Activated CD4-positive, CD25-positive, alpha-beta regulatory T cell treated with anti-CD3 and anti-CD28 coated beads, Interleukin-2, amount 50 U/mL, for 24 hours (primary cell): ENCODE measurements at regions not wholly inside any gene's neighbourhood (a gene's known extent, or its start where the extent isn't known, plus 50 kb on each side); places are given as distances from the start of the nearest gene placed in this dataset.

Experiments
- ATAC-seq, 2 donors: fragments of 150-1000 bp; cut with Tn5 transposase; one replicate each; pipeline ENCODE4 v1.10.0; 2021; ENCODE audit warnings: mild to moderate bottlenecking in 1 of 2, moderate library complexity in 1 of 2

- ATAC-seq = no peak
These were observed 691.3 kb downstream of the SQOR start for GRCh38 chr15:46326173-46326572.

GRCh38 chr15:46328821-46329220, 694.0 kb downstream of the SQOR start:
- ATAC-seq = no peak

DNA sequence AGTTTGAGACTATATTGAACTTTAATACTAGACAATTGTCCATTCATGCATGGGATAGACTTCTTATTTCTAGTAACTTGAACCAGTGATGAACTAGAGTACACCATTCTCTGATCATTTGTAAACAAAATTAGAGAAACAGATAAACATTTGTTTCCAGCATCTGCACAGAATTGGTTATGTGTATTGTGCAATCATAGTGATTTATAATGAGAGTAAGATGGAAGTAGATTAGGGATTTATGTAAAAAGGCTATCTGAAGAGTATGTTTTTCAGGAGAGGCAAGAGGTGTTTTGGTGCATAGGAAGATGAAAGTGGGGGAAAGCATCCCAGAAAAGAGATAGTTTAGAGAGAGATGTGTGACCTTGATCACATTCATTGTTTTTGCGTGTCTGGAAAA, 695.0 kb downstream of the SQOR start:
- no peak for ATAC-seq

DNA sequence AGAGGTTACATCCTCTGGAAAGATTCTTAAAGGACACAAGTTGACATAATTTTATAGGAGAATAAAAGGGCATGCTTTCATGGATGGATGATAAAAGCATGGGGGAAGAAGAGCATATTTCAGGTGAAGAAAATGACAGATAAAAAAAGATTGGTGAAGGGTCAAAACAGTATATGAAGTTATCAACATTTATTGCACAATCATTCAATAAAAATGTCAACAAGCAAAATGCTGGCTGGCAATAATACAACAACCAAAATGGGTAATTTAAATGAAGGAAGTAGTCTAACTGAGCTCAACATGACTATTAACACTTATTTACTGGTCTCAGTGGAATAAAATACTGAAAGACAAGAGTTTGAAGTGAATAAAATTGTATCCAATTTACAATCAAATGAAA, 696.7 kb downstream of the SQOR start:
- ATAC-seq = no peak

DNA sequence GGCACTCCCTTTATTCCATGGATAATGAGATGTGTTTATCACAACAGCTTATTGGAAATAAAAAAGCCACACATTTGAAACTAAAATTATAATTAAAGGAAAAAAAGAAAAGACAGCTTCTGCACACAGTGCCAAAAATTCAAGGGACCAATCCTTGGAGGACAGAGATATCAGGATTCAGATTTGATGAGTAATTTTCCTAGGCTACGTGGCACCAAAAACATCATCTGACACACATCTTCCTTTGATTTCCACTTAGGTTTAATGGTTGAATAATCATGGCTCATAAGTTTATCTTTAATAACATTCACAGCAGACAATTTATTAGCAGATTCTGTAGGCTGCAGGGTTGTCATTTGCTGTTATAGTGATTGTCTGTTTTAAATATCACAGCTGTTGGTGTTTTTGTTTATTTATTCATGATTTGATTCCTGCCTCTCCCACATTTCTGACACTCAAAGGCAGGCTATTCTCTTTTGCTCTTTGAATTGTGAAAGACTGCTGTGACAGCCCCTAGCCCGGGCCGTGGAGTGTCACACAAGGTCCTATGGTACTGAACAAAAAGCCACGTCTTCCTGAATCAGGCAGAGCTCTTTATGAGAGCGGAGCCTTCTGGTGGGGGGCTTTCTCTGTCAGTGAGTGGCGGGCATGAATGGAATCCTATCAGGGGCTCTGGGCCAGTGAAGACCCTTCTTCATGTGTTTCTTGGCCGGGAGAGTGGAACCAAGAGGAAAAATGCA, 708.5 kb downstream of the SQOR start:
- no peak for ATAC-seq

DNA sequence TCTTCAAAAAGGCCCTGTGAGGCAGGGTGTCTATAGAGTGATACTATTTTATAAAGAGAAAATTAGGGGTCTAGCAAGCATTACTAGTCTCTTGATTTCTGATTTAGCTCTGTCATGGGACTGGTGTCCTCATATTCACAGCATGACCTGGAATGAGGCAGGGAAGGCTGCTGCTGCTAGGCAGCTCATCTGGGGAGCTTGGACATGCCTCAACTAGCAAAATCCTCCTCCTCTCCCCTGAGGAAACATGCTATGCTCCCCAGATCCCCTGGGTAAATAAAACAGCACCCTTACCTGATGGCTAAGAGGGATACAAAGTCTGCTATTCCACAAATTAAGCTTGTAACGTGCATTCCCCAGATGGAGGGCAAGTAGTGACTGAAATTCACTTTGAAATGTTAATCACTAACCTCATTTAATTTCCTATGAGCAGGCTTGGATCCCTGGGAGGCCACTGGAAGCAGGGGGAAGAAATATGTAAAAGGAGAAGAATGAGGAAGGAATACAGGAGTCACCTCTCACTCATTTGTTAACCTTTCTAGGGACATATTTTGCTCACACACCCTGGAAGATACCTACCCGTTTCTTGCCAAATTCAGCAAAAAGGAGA, 709.4 kb downstream of the SQOR start:
- ATAC-seq = no peak

DNA sequence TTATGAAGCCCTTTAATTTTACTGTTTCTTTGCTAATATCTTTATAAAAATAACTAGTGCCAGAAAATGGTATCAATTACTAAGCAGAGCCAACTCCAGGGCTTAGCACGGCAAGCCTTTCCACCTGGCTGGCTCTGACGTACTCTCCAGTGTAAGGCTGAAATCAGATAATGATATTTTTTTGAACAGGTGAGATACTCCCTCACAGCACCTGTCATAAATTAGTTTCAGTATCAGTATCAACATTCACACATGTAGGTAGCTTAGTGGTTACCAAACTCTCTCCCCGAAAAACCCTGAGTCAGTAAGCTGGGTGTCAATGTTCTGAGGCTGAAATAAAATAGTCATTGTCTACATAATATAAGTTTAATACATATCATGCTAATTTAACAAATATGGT, 710.1 kb downstream of the SQOR start:
- no peak for ATAC-seq

- no peak for ATAC-seq
These were observed 719.6 kb downstream of the SQOR start for GRCh38 chr15:46354443-46354842.

DNA sequence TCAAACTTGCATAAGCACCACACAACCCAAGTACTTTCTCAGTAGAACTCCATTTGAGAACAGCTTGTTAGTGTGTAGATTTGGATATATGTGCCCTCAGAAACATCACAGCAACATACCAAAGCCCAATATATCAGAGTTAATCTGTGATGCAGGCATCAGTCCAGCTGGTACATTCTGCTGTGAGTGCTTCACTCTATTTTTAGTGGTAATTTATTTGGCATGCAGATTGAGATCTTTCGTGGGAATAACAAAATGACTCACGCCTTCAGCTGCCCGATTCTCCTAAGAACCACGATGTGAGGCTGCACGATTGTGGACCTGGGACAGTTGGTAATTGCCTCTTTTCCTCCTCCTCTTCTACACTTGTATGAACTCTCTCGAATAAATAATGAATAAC, 730.7 kb downstream of the SQOR start:
- no peak for ATAC-seq

GRCh38 chr15:46366360-46367007, 731.7 kb downstream of the SQOR start:
- no peak for ATAC-seq

DNA sequence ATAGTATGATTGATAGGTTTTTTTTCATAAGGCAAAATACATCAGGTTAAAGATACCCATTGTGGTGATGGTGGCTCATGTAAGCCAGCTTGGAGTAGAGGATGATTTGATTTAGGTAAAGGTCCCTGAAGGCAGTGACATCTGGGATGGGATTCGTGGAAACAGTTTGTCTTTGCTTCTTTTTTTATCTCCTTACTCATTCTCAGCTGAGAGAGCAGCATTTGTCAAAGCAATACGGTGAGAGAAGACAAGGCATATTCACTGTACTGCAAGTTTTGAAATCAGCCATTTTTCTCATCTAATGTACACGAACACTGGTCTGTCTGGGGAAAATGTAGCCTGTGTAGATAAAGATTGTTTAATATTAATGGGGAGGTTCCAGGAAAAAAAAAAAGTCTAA, 749.1 kb downstream of the SQOR start:
- no peak for ATAC-seq

DNA sequence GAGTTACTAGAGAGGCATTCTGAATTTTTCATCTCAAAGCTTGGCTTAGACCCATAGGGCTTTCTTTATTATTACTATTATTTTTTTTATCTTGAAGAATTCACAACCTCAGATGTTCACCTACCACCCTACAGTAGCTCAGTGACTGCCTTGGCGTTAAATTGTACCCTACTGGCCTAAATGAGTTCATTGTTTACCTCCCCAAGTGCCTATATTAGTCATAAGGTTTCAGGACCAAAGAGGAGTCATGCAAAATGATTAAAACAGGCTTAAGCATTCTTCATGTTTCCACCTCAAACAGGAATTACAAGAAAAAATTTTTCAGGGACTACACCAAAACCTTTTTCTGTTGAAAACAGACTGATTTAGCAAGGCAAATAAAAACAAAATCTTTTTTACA, 751.5 kb downstream of the SQOR start:
- no peak for ATAC-seq

DNA sequence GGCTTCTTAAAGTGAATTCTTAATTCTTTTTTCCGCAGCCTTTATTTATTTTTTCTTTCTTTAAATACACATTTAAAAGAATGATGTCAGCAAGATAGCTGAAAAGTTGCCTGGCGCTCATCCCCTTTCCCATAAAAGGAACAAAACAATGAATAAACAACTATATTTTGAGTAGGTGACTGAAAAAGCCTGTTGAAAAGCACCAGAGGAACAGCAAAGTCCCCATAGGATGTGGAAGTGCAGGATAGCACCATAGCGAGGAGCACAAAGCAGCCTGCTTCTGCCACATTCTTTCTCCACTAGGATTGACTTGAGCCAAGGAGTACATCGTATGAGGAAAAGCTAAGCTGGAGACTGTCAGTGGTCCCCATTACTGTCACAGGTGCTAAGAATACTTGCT, 754.9 kb downstream of the SQOR start:
- ATAC-seq = no peak

GRCh38 chr15:46394463-46394862, 759.6 kb downstream of the SQOR start:
- ATAC-seq = no peak

DNA sequence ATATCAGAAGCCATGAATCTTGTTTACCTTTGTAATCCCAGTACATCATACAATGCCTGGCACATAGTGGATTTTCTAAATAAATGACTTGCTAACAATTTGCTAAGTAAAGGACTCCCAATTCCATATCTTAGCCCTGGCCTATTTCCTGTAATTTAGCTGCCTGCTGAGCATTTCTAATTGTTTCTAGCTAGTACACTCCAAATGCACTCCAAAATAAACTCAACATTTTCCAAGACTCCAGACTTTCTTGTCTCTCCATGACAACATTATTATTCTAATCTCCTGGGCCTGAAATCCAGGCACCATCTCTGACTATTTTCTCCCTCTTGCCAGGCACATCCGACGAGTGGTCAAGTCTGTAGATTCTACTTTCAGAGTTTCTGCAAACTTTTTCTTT, 773.5 kb downstream of the SQOR start:
- ATAC-seq = no peak

GRCh38 chr15:46409841-46410301, 775.0 kb downstream of the SQOR start:
- ATAC-seq = no peak

DNA sequence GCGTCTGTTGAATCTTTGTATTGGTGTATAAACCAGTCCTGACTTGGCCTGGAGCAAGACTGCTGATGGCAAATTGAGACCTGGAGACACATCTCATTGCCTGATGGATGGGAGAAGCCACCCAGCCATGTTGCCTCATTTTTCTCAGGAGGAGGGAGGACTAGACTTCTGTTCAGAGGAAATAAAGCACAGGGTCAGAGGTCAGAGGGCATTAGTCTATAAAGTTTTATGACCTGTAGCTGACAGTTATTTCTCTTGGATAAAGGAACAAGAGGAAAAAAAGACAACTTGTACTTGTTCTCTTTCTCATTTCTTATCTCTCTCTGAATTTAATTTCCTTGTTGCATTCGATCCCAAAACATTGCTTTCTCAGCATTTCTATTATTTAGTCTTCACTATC, 775.9 kb downstream of the SQOR start:
- ATAC-seq = no peak

GRCh38 chr15:46411900-46412299, 777.1 kb downstream of the SQOR start:
- ATAC-seq = no peak

DNA sequence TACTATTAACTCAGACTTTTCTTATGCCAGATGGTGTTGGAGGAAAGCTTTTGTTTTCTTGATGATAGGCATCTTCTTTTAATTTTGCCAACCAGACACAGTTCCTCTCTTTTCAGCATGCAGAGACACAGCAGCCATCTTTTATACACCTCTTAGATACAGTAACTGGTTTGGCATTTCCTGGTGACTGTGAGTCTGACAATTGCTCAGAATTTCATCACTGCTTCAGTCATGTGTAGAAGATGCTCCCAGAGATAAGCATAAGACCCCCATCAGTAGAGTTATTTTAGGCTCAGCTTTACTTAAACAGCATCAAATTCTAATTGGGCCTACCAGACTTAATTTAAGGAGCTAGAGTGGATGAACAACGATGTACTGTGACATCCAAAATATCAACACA, 779.0 kb downstream of the SQOR start:
- no peak for ATAC-seq

DNA sequence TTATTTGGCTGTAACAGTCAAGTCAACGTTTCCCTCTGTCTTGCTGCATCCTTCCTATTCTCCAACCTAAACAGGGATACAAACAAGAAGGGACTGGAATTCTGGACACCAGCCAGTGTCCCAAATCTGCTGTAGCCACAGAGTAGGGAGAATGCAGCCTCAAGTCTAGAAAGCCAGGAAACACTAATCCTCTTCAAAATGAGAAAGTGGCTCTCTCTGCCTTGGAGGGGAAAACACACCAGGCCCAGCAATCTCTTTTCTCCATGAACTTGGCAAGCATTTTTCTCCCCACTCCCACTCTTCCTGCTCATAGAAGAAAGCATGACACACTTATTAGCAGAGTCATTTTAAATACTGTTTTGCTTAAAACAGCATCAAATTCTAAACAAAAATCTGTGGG, 781.7 kb downstream of the SQOR start:
- no peak for ATAC-seq

- ATAC-seq = no peak
These were observed 786.2 kb downstream of the SQOR start for GRCh38 chr15:46420990-46421389.

DNA sequence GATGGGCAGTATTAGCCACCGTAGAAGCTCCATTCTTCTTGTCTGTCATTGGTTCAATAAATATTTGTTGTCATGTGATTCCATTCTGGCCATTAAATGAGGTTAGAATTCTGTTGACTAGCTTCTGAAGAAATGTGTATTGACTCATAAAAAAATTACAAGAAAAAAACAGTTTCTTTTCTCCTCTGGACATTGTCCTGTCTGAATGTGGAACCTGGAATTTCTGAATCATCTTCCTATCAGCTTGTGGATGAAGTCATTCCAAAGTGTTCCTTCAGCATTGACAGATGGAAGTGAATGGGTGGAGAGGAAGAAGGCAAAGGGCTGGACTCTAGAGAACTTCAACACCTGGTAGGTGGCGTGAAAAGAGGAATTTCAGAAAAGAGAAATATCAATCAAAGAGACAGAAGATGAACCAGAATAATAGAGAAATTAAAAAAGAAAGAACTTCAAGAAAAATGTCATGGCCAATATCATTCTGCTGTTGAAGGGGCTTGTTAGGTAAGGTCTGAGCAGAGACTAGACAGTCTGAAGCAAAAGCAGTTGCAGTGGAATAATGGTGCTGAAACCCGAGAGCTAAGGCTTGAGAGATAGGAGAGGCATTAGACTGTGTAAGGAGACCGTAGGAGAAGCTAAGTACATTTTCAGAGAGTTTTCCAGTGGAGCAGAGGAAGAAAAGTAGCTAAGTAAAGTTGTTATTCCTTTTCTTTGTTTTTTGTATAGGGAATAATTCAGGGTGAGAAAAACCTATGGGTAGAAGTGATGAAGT, 806.6 kb downstream of the SQOR start:
- ATAC-seq = no peak

GRCh38 chr15:46442184-46442583, 807.4 kb downstream of the SQOR start:
- ATAC-seq = no peak
